Naive thymus-derived CD4-positive, alpha-beta T cell (primary cell): ENCODE measurements at regions not wholly inside any gene's neighbourhood (a gene's known extent, or its start where the extent isn't known, plus 50 kb on each side); places are given as distances from the start of the nearest gene placed in this dataset.

Source experiments
- ATAC-seq: fragments of 150-1000 bp; cut with Tn5 transposase; 2 replicates; pipeline ENCODE4 v1.10.0; 2021; ENCODE audit warnings: mild to moderate bottlenecking, moderate library complexity
- CTCF ChIA-PET: fragments of 350-600 bp; sonication (Branson Sonifier 250); formaldehyde crosslinking; loops from one replicate; lab custom pipeline; 2021; ENCODE audit warnings: antibody characterized with exemption; lab: Charles Lee
- POLR2A ChIA-PET: fragments of 350-600 bp; sonication (Branson Sonifier 250); formaldehyde crosslinking; loops from one replicate; lab custom pipeline; 2021; ENCODE audit warnings: antibody characterized with exemption, inconsistent platforms; lab: Charles Lee
- DNase-seq, 9 donors: peaks; one replicate each; pipeline versions ENCODE4 v3.0.0 to v3.0.0-alpha.2; 2020 to 2022; ENCODE audit warnings: mixed read lengths in 1 of 9
- H3K27ac ChIP-seq: one replicate; pipeline ENCODE4 v1.7.0; 2013; ENCODE audit warnings: mild to moderate bottlenecking, low read depth, low read length, moderate library complexity
- H3K27me3 ChIP-seq, 2 donors: one replicate each; pipeline ENCODE4 v1.7.0; 2013; ENCODE audit warnings: low read length in 2 of 2, mild to moderate bottlenecking in 2 of 2, moderate library complexity in 2 of 2; ENCODE audit not compliant: control insufficient read depth in 2 of 2, insufficient read depth in 2 of 2
- H3K36me3 ChIP-seq, 3 experiments: 1 replicate in 2 of 3; 2 replicates in 1 of 3; pipeline ENCODE4 v1.7.0; 2013; ENCODE audit warnings: low read length in 3 of 3, mild to moderate bottlenecking in 3 of 3, moderate library complexity in 1 of 3; ENCODE audit not compliant: insufficient read depth in 3 of 3, control insufficient read depth in 2 of 3
- H3K4me1 ChIP-seq, 2 donors: one replicate each; pipeline ENCODE4 v1.7.0; 2013; ENCODE audit warnings: low read length in 2 of 2, mild to moderate bottlenecking in 2 of 2, moderate library complexity in 1 of 2; ENCODE audit not compliant: control insufficient read depth in 2 of 2, insufficient read depth in 2 of 2
- H3K4me3 ChIP-seq: 2 replicates; pipeline ENCODE4 v1.7.0; 2013; ENCODE audit warnings: mild to moderate bottlenecking, low read length
- H3K9me3 ChIP-seq, 3 experiments: 1 replicate in 2 of 3; 2 replicates in 1 of 3; pipeline ENCODE4 v1.7.0; 2013; ENCODE audit warnings: low read length in 3 of 3; ENCODE audit not compliant: control insufficient read depth in 2 of 3
- H3K27ac Mint-ChIP-seq, 9 donors: one replicate each; pipeline ENCODE4 v1.8.0; 2020 to 2022; ENCODE audit warnings: mixed read lengths in 9 of 9, mild to moderate bottlenecking in 8 of 9, moderate library complexity in 5 of 9, inconsistent platforms in 2 of 9
- H3K27me3 Mint-ChIP-seq, 5 donors: one replicate each; pipeline ENCODE4 v1.8.0; 2021 to 2022; ENCODE audit warnings: mixed read lengths in 5 of 5, mild to moderate bottlenecking in 1 of 5
- H3K36me3 Mint-ChIP-seq, 5 donors: one replicate each; pipeline ENCODE4 v1.8.0; 2020 to 2022; ENCODE audit warnings: mixed read lengths in 5 of 5, mild to moderate bottlenecking in 3 of 5, inconsistent platforms in 1 of 5
- H3K4me1 Mint-ChIP-seq, 7 donors: one replicate each; pipeline ENCODE4 v1.8.0; 2020 to 2022; ENCODE audit warnings: mixed read lengths in 7 of 7, mild to moderate bottlenecking in 3 of 7, inconsistent platforms in 1 of 7
- H3K4me3 Mint-ChIP-seq, 10 donors: one replicate each; pipeline ENCODE4 v1.8.0; 2020 to 2022; ENCODE audit warnings: mild to moderate bottlenecking in 10 of 10, mixed read lengths in 10 of 10, moderate library complexity in 6 of 10, inconsistent platforms in 2 of 10
- H3K9me3 Mint-ChIP-seq, 11 donors: one replicate each; pipeline ENCODE4 v1.8.0; 2020 to 2022; ENCODE audit warnings: mixed read lengths in 11 of 11, mild to moderate bottlenecking in 4 of 11, inconsistent platforms in 1 of 11, moderate library complexity in 1 of 11
- intact Hi-C, 2 donors: fragments of 100-400 bp; cut with micrococcal nuclease; formaldehyde crosslinking; loops; one replicate each; pipeline ENCODE4 v1.15.1; 2023

GRCh38 chr12:58656254-58657009, 263.9 kb downstream of the LRIG3 start:
- intact Hi-C loops, result no loop called here
- Mint-ChIP-seq H3K4me3 (no peak overlapping the region), H3K36me3 (peaks cover 0 to 4% (median 0%) of the 10 kb centered on the region in 5 donors), H3K9me3 (peaks cover 0 to 17% (median 6%) of the 10 kb centered on the region in 11 donors), H3K27me3 (no peaks in the 10 kb centered on the region), H3K4me1 (no peaks in the 10 kb centered on the region), H3K27ac (no peak overlapping the region)
- CTCF ChIA-PET, result no interaction called here
- Histone ChIP-seq H3K9me3 (no peaks in the 10 kb centered on the region), H3K36me3 (no peaks in the 10 kb centered on the region), H3K27me3 (no peaks in the 10 kb centered on the region), H3K4me3 (no peak overlapping the region), H3K27ac (no peak overlapping the region), H3K4me1 (no peaks in the 10 kb centered on the region)
- DNase-seq (no peak), ATAC-seq (no peak)
- POLR2A ChIA-PET, result no interaction called here

- intact Hi-C loops, result no loop called here
- CTCF ChIA-PET, result no interaction called here
These were observed 263.1 kb downstream of the LRIG3 start for GRCh38 chr12:58657190-58657589.

GRCh38 chr12:58665375-58665774, 254.9 kb downstream of the LRIG3 start:
- no peaks in the 10 kb centered on the region for H3K9me3 ChIP-seq
- CTCF ChIA-PET, result interaction anchor here (1.2 kb wide), 1 partner anchor 16 kb away, joined by 3 read pairs; no protein-coding TSS in a partner anchor
- H3K27me3 ChIP-seq, result no peaks in the 10 kb centered on the region
- H3K4me1 ChIP-seq, result no peaks in the 10 kb centered on the region
- POLR2A ChIA-PET, result no interaction called here
- no peak for DNase-seq
- Mint-ChIP-seq H3K27ac (no peak overlapping the region), H3K4me3 (no peak overlapping the region), H3K36me3 (no peaks in the 10 kb centered on the region), H3K27me3 (no peaks in the 10 kb centered on the region), H3K9me3 (peaks cover 0 to 11% (median 3%) of the 10 kb centered on the region in 11 donors), H3K4me1 (no peaks in the 10 kb centered on the region)
- ATAC-seq, result no peak
- intact Hi-C loops, result no loop called here
- no peak overlapping the region for H3K27ac ChIP-seq
- H3K36me3 ChIP-seq, result no peaks in the 10 kb centered on the region
- H3K4me3 ChIP-seq, result no peak overlapping the region

More at GRCh38 chr12:58657190-58657589, 263.1 kb downstream of the LRIG3 start:
- Histone ChIP-seq H3K36me3 (no peaks in the 10 kb centered on the region), H3K4me3 (no peak overlapping the region), H3K4me1 (no peaks in the 10 kb centered on the region), H3K27me3 (no peaks in the 10 kb centered on the region), H3K27ac (no peak overlapping the region), H3K9me3 (no peaks in the 10 kb centered on the region)
- peaks cover 0 to 4% (median 0%) of the 10 kb centered on the region in 5 donors for H3K36me3 Mint-ChIP-seq
- H3K27me3 Mint-ChIP-seq, result no peaks in the 10 kb centered on the region
- H3K4me3 Mint-ChIP-seq, result no peak overlapping the region
- ATAC-seq, result no peak
- POLR2A ChIA-PET, result no interaction called here
- no peak for DNase-seq
- H3K4me1 Mint-ChIP-seq, result no peaks in the 10 kb centered on the region
- H3K9me3 Mint-ChIP-seq, result peaks cover 0 to 14% (median 6%) of the 10 kb centered on the region in 11 donors
- H3K27ac Mint-ChIP-seq, result no peak overlapping the region

GRCh38 chr12:58668233-58668632, 252.1 kb downstream of the LRIG3 start:
- DNase-seq, result no peak
- H3K9me3 ChIP-seq, result no peaks in the 10 kb centered on the region
- peaks cover 0 to 11% (median 4%) of the 10 kb centered on the region in 11 donors for H3K9me3 Mint-ChIP-seq
- CTCF ChIA-PET, result no interaction called here
- no peak for ATAC-seq
- H3K4me1 Mint-ChIP-seq, result peaks cover 0 to 1% (median 0%) of the 10 kb centered on the region in 7 donors
- POLR2A ChIA-PET, result no interaction called here
- H3K27ac ChIP-seq, result no peak overlapping the region
- H3K27me3 Mint-ChIP-seq, result no peaks in the 10 kb centered on the region
- no peaks in the 10 kb centered on the region for H3K36me3 ChIP-seq
- H3K4me3 ChIP-seq, result no peak overlapping the region
- H3K4me1 ChIP-seq, result no peaks in the 10 kb centered on the region
- H3K27ac Mint-ChIP-seq, result no peak overlapping the region
- H3K4me3 Mint-ChIP-seq, result no peak overlapping the region
- no peaks in the 10 kb centered on the region for H3K27me3 ChIP-seq
- H3K36me3 Mint-ChIP-seq, result no peaks in the 10 kb centered on the region
- intact Hi-C loops, result no loop called here

- Mint-ChIP-seq H3K27me3 (no peaks in the 10 kb centered on the region), H3K9me3 (peaks cover 0 to 11% (median 4%) of the 10 kb centered on the region in 11 donors), H3K27ac (no peak overlapping the region), H3K4me3 (no peak overlapping the region), H3K36me3 (no peaks in the 10 kb centered on the region), H3K4me1 (peaks cover 0 to 1% (median 0%) of the 10 kb centered on the region in 7 donors)
- CTCF ChIA-PET, result no interaction called here
- Histone ChIP-seq H3K27ac (no peak overlapping the region), H3K4me1 (no peaks in the 10 kb centered on the region), H3K9me3 (no peaks in the 10 kb centered on the region), H3K4me3 (no peak overlapping the region), H3K27me3 (no peaks in the 10 kb centered on the region), H3K36me3 (no peaks in the 10 kb centered on the region)
- POLR2A ChIA-PET, result no interaction called here
- no peak for ATAC-seq
- intact Hi-C loops, result no loop called here
- no peak for DNase-seq
These were observed 251.4 kb downstream of the LRIG3 start for GRCh38 chr12:58668871-58669270.

GRCh38 chr12:58670623-58671022, 249.7 kb downstream of the LRIG3 start:
- ATAC-seq, result no peak
- Mint-ChIP-seq H3K27me3 (no peaks in the 10 kb centered on the region), H3K4me3 (no peak overlapping the region), H3K27ac (no peak overlapping the region), H3K4me1 (peaks cover 0 to 1% (median 0%) of the 10 kb centered on the region in 7 donors), H3K9me3 (peaks cover 0 to 11% (median 5%) of the 10 kb centered on the region in 11 donors), H3K36me3 (no peaks in the 10 kb centered on the region)
- CTCF ChIA-PET, result no interaction called here
- H3K27me3 ChIP-seq, result no peaks in the 10 kb centered on the region
- intact Hi-C loops, result no loop called here
- no peaks in the 10 kb centered on the region for H3K36me3 ChIP-seq
- no peak for DNase-seq
- POLR2A ChIA-PET, result no interaction called here
- no peaks in the 10 kb centered on the region for H3K9me3 ChIP-seq
- H3K27ac ChIP-seq, result no peak overlapping the region
- H3K4me3 ChIP-seq, result no peak overlapping the region
- H3K4me1 ChIP-seq, result no peaks in the 10 kb centered on the region

GRCh38 chr12:58671196-58671595, 249.1 kb downstream of the LRIG3 start:
- no peaks in the 10 kb centered on the region for H3K27me3 Mint-ChIP-seq
- peaks cover 0 to 11% (median 6%) of the 10 kb centered on the region in 11 donors for H3K9me3 Mint-ChIP-seq
- H3K36me3 Mint-ChIP-seq, result no peaks in the 10 kb centered on the region
- Histone ChIP-seq H3K27me3 (no peaks in the 10 kb centered on the region), H3K9me3 (no peaks in the 10 kb centered on the region), H3K4me3 (no peak overlapping the region), H3K27ac (no peak overlapping the region), H3K36me3 (no peaks in the 10 kb centered on the region), H3K4me1 (no peaks in the 10 kb centered on the region)
- no peak for DNase-seq
- intact Hi-C loops, result no loop called here
- peaks cover 0 to 1% (median 0%) of the 10 kb centered on the region in 7 donors for H3K4me1 Mint-ChIP-seq
- H3K4me3 Mint-ChIP-seq, result no peak overlapping the region
- H3K27ac Mint-ChIP-seq, result no peak overlapping the region
- ATAC-seq, result no peak
- ChIA-PET POLR2A (no interaction called here), CTCF (no interaction called here)
